GM12878 (cell line): ENCODE measurements at regions not wholly inside any gene's neighbourhood (a gene's known extent, or its start where the extent isn't known, plus 50 kb on each side); places are given as distances from the start of the nearest gene placed in this dataset.
"Not testable (repeated sequence)": the region's sequence is repeated elsewhere in the genome, so short reads cannot be mapped to it uniquely, and the experiment has no call there.

Source experiments
- ATAC-seq: fragments of 200-7000 bp; cut with Tn5 transposase; 3 replicates; pipeline ENCODE4 v1.9.1; 2020; ENCODE audit warnings: mild to moderate bottlenecking, moderate library complexity
- BruUV-seq: library from RNA; stranded (reverse); fragments of 400-500 nt; replicated peaks from 2 replicates; lab custom pipeline; 2021; lab: Mats Ljungman, UMichigan
- CTCF ChIA-PET: fragments of 300-600 bp; sonication (Branson Sonifier 250); formaldehyde crosslinking; extraction: SDS; loops from one replicate; lab custom pipeline; 2021; ENCODE audit warnings: inconsistent platforms; lab: Yijun Ruan, JAX
- POLR2A ChIA-PET: fragments of 350-600 bp; formaldehyde crosslinking; extraction: SDS; loops from one replicate; lab custom pipeline; 2021; ENCODE audit warnings: inconsistent platforms; lab: Charles Lee
- RAD21 ChIA-PET: fragments of 300-600 bp; sonication (Branson Sonifier 250); formaldehyde crosslinking; loops from one replicate; lab custom pipeline; 2023; ENCODE audit warnings: antibody characterized with exemption; ENCODE audit not compliant: unreplicated experiment; lab: Charles Lee
- SMC1A ChIA-PET: fragments of 300-600 bp; sonication (Branson Sonifier 250); formaldehyde crosslinking; loops from one replicate; lab custom pipeline; 2023; ENCODE audit not compliant: unreplicated experiment, uncharacterized antibody; lab: Charles Lee
- DNase-seq: peaks from one replicate; pipeline ENCODE4 v3.0.0-alpha.2; 2011; ENCODE audit warnings: low read depth, low spot score
- FAIRE-seq: peaks from 3 replicates; lab custom pipeline; 2011; peaks lifted over from hg19 to GRCh38; lab: Jason Lieb, UNC
- H2AFZ ChIP-seq: 2 replicates; pipeline ENCODE4 v1.6.0; 2011; ENCODE audit warnings: low read depth, low read length, control low read depth; ENCODE audit not compliant: control insufficient read depth
- H3K27ac ChIP-seq: 2 replicates; pipeline ENCODE4 v1.5.1; 2011; ENCODE audit warnings: control low read depth; ENCODE audit not compliant: control insufficient read depth, insufficient read depth
- H3K27me3 ChIP-seq, 2 experiments: replicated peaks in 1 of 2; 2 replicates each; pipeline versions ENCODE4 v1.6.0 to v1.6.1; 2011; ENCODE audit warnings: low read length in 1 of 2; ENCODE audit not compliant: control insufficient read depth in 2 of 2, insufficient read depth in 2 of 2
- H3K36me3 ChIP-seq, 2 experiments: 2 replicates each; pipeline ENCODE4 v1.5.1; 2011; ENCODE audit warnings: low read length in 1 of 2; ENCODE audit not compliant: control insufficient read depth in 2 of 2, insufficient read depth in 2 of 2
- H3K4me1 ChIP-seq: 2 replicates; pipeline ENCODE4 v1.6.1; 2011; ENCODE audit warnings: mild to moderate bottlenecking, low read length, moderate library complexity, mixed read lengths; ENCODE audit not compliant: control insufficient read depth, insufficient read depth
- H3K4me2 ChIP-seq: 2 replicates; pipeline ENCODE4 v1.6.0; 2011; ENCODE audit warnings: control low read depth; ENCODE audit not compliant: control insufficient read depth, insufficient read depth
- H3K4me3 ChIP-seq: fragments of 200-600 bp; sonication (generic); 2 replicates; pipeline ENCODE4 v1.5.1; 2016
- H3K79me2 ChIP-seq: 2 replicates; pipeline ENCODE4 v1.6.0; 2011; ENCODE audit warnings: low read length; ENCODE audit not compliant: control insufficient read depth, insufficient read depth
- H3K9ac ChIP-seq: 2 replicates; pipeline ENCODE4 v1.8.0; 2011; ENCODE audit warnings: low read length, control low read depth, mixed read lengths; ENCODE audit not compliant: control insufficient read depth, insufficient read depth
- H3K9me3 ChIP-seq: replicated peaks from 3 replicates; pipeline ENCODE4 v1.5.1; 2011; ENCODE audit warnings: mild to moderate bottlenecking, low read length; ENCODE audit not compliant: control insufficient read depth, insufficient read depth
- H4K20me1 ChIP-seq: 2 replicates; pipeline ENCODE4 v1.6.0; 2011; ENCODE audit not compliant: control insufficient read depth, insufficient read depth
- STAT3 ChIP-seq: IDR thresholded peaks from 2 replicates; pipeline ENCODE4 v1.6.1; 2011; ENCODE audit warnings: low read depth, low read length, improper control_type of control experiment
- WGBS: methylation state at CpG from one replicate; pipeline ENCODE4 v1.1.6; 2016; ENCODE audit warnings: low lambda C conversion rate; ENCODE audit not compliant: insufficient replicate concordance, insufficient coverage; ENCODE audit errors: missing lambda C conversion rate; 5-methylcytosine and 5-hydroxymethylcytosine counted together
- in situ Hi-C: fragments of 300-500 bp; cut with MboI; formaldehyde crosslinking; loops from 9 replicates; pipeline ENCODE4 v1.14.3; 2018; ENCODE audit warnings: mixed read lengths
- intact Hi-C: fragments of 100-400 bp; cut with micrococcal nuclease; formaldehyde crosslinking; loops from one replicate; pipeline ENCODE4 v1.14.2; 2022; ENCODE audit not compliant: unreplicated experiment

DNA sequence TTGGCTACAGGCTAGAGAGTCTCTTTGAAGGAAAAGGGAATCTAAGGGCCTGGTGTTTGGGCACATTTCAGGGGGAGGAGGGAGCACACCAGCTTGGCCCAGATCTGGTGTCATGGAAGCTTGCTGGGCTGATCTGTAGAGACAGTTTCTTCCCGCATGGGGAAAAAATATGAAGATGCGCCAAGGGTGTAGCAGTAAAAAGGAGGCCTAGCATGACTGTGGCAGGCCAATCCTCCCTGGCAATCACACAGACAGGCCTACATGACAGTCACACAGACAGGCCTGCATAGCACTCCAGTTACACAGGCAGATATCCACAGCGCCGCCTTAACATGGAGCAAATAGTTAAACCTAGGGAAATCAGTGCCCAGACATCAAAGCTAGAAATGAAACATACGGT lies 123.6 kb upstream of the KIF5B start:
- no peaks in the 10 kb centered on the region for H4K20me1 ChIP-seq
- ChIA-PET RAD21 (no interaction called here), POLR2A (no interaction called here), CTCF (no interaction called here), SMC1A (interaction anchor here (0.9 kb wide), 1 partner anchor 10 kb away, joined by 4 read pairs; no protein-coding TSS in a partner anchor)
- no peak overlapping the region for H3K9ac ChIP-seq
- H3K4me1 ChIP-seq: no peaks in the 10 kb centered on the region
- no peak overlapping the region for H3K4me3 ChIP-seq
- intact Hi-C loops (no loop called here), in situ Hi-C loops (no loop called here)
- no peaks in the 10 kb centered on the region for H3K36me3 ChIP-seq
- H3K27me3 ChIP-seq: no peaks in the 10 kb centered on the region
- H3K4me2 ChIP-seq: no peak overlapping the region
- no peak for DNase-seq
- ATAC-seq: no peak
- BruUV-seq: no TSS peak
- no peaks in the 10 kb centered on the region for H3K79me2 ChIP-seq
- no peak for FAIRE-seq
- no peak overlapping the region for H3K27ac ChIP-seq
- no peak for TF ChIP-seq STAT3
- WGBS: 93% methylated on average over 5 of the region's 5 CpGs
- no peaks in the 10 kb centered on the region for H3K9me3 ChIP-seq
- H2AFZ ChIP-seq: no peak overlapping the region

DNA sequence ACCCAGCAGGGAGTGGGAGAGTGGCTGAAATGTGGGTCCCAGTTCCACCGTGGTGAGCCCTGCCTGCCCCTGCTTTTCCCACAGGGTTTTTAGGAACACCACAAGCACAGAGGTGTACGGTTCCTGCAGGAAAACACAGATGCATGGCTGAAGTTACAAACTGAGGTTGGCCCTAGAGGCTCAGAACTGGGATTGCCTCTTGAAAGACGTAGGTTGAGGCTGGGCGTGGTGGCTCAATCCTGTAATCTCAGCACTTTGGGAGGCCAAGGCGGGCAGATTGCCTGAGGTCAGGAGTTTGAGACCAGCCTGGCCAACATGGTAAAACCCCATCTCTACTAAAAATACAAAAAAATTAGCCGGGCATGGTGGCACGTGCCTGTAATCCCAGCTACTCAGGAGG lies 121.4 kb upstream of the KIF5B start:
- intact Hi-C loops, H3K27ac ChIP-seq, SMC1A ChIA-PET, ATAC-seq, H2AFZ ChIP-seq, H3K4me3 ChIP-seq, H3K27me3 ChIP-seq, H3K36me3 ChIP-seq, H3K9ac ChIP-seq, H3K79me2 ChIP-seq, H4K20me1 ChIP-seq, FAIRE-seq, CTCF ChIA-PET, H3K4me1 ChIP-seq, H3K9me3 ChIP-seq, H3K4me2 ChIP-seq, DNase-seq, in situ Hi-C loops, BruUV-seq: not testable (repeated sequence)
- POLR2A ChIA-PET: interaction anchor here (0.6 kb wide), 1 partner anchor 34 kb away, joined by 3 read pairs; no protein-coding TSS in a partner anchor
- 49% methylated on average over 7 of the region's 7 CpGs for WGBS
- RAD21 ChIA-PET: interaction anchor here (0.7 kb wide), 1 partner anchor 1427 kb away, joined by 3 read pairs; no protein-coding TSS in a partner anchor
